ENCODE measurements at regions not wholly inside any gene's neighbourhood (a gene's known extent, or its start where the extent isn't known, plus 50 kb on each side); places are given as distances from the start of the nearest gene placed in this dataset.

DNA sequence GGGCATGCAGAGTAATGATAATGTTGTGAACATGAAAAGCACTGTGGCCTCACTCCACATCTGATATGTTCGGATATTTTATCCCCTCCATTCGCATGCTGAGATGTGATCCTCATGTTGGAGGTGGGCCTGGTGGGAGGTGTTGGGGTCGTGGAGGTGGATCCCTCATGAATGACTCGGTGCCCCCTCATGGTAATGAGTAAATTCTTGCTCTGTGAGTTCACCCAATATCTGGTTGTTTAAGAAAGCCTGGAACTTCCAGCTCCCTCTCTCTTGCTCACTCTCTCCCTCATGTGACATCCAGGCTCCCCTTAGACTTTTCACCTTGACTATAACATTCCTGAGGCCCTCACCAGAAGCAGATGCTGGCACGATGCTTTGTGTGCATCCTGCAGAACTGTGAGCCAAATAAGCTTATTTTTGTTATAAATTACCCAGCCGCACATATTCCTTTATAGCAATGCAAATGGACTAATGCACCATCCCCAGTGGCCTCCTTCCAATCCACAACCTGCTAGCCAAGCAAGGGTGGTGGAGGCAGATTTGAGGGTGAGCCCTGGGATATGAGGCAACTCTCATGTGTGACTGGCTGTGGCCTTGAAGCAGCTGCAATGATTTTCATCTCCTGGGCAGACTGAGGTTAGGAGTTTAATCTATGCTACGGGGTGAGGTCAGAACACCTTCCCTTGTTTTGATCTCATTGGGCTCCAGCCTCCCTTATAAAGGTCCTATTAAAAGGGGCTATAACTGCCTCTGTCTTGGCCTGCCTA is 276.5 kb downstream of the ETS1 start (continued):
- no peak for TF ChIP-seq EP300 (IDR thresholded peaks at IDR 0.05)
- TF ChIP-seq, protein P1, sequence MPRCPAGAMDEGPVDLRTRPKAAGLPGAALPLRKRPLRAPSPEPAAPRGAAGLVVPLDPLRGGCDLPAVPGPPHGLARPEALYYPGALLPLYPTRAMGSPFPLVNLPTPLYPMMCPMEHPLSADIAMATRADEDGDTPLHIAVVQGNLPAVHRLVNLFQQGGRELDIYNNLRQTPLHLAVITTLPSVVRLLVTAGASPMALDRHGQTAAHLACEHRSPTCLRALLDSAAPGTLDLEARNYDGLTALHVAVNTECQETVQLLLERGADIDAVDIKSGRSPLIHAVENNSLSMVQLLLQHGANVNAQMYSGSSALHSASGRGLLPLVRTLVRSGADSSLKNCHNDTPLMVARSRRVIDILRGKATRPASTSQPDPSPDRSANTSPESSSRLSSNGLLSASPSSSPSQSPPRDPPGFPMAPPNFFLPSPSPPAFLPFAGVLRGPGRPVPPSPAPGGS (IDR thresholded peaks at IDR 0.05) = no peak
- TF ChIP-seq SMC3 (IDR thresholded peaks at IDR 0.05) = no peak
- TF ChIP-seq, protein P2, sequence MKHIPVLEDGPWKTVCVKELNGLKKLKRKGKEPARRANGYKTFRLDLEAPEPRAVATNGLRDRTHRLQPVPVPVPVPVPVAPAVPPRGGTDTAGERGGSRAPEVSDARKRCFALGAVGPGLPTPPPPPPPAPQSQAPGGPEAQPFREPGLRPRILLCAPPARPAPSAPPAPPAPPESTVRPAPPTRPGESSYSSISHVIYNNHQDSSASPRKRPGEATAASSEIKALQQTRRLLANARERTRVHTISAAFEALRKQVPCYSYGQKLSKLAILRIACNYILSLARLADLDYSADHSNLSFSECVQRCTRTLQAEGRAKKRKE (CRISPR knock-in tag; IDR thresholded peaks at IDR 0.05; ENCODE audit: low read depth) = no peak
- no peak for TF ChIP-seq POLR2A (IDR thresholded peaks at IDR 0.05; ENCODE audit: low read length)
- TF ChIP-seq MAZ (IDR thresholded peaks at IDR 0.05; ENCODE audit: borderline replicate concordance, low read depth, low read length) = no peak
- TF ChIP-seq ZC3H11A (IDR thresholded peaks at IDR 0.05) = no peak
- TF ChIP-seq, protein P3, sequence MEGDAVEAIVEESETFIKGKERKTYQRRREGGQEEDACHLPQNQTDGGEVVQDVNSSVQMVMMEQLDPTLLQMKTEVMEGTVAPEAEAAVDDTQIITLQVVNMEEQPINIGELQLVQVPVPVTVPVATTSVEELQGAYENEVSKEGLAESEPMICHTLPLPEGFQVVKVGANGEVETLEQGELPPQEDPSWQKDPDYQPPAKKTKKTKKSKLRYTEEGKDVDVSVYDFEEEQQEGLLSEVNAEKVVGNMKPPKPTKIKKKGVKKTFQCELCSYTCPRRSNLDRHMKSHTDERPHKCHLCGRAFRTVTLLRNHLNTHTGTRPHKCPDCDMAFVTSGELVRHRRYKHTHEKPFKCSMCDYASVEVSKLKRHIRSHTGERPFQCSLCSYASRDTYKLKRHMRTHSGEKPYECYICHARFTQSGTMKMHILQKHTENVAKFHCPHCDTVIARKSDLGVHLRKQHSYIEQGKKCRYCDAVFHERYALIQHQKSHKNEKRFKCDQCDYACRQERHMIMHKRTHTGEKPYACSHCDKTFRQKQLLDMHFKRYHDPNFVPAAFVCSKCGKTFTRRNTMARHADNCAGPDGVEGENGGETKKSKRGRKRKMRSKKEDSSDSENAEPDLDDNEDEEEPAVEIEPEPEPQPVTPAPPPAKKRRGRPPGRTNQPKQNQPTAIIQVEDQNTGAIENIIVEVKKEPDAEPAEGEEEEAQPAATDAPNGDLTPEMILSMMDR (IDR thresholded peaks at IDR 0.05) = no peak
- no peak for TF ChIP-seq FOSL2 (IDR thresholded peaks at IDR 0.05)
- TF ChIP-seq FOSL2 (CRISPR knock-in tag; IDR thresholded peaks at IDR 0.05) = no peak
- no peak for TF ChIP-seq RCOR1 (IDR thresholded peaks at IDR 0.05; ENCODE audit: low read depth, low read length)

DNA sequence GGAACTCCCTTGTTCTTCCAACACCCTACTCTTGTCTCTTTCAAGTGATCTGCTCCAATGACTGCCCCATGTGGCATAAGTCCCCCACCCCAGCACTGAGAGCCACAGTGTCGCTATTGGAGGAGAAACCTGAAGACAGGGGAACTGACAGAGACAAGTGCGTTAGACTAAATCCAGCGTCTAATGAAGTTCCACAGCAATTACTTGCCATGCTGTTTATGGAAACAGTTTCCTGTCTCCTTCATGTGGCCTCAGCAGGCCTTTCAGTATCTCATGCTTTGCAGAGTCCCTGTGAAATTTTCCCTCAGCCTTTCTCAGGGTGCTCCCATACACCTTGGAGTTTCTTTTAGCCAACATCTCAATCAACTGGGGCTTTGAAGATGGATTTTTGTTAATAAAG is 277.4 kb downstream of the ETS1 start:
- no peak for TF ChIP-seq ESRRA (IDR thresholded peaks at IDR 0.05; ENCODE audit: borderline replicate concordance, low read length)
- TF ChIP-seq, protein P3 (IDR thresholded peaks at IDR 0.05) = no peak
- no peak for TF ChIP-seq EHF (CRISPR knock-in tag; IDR thresholded peaks at IDR 0.05)
- no peak for TF ChIP-seq HOXA7 (CRISPR knock-in tag; IDR thresholded peaks at IDR 0.05)
- no peak for TF ChIP-seq RAD21 (conservative IDR thresholded peaks at IDR 0.05 in 1 of 2, IDR thresholded peaks at IDR 0.05 in 1 of 2)
- TF ChIP-seq, protein P2 (CRISPR knock-in tag; IDR thresholded peaks at IDR 0.05; ENCODE audit: low read depth) = no peak
- TF ChIP-seq NPAS2 (CRISPR knock-in tag; IDR thresholded peaks at IDR 0.05; ENCODE audit: borderline replicate concordance) = no peak
- TF ChIP-seq HEYL (CRISPR knock-in tag; IDR thresholded peaks at IDR 0.05) = no peak
- TF ChIP-seq RARB (CRISPR knock-in tag; IDR thresholded peaks at IDR 0.05) = no peak
- no peak for TF ChIP-seq FOSB (CRISPR knock-in tag; IDR thresholded peaks at IDR 0.05)
- TF ChIP-seq, protein P4, sequence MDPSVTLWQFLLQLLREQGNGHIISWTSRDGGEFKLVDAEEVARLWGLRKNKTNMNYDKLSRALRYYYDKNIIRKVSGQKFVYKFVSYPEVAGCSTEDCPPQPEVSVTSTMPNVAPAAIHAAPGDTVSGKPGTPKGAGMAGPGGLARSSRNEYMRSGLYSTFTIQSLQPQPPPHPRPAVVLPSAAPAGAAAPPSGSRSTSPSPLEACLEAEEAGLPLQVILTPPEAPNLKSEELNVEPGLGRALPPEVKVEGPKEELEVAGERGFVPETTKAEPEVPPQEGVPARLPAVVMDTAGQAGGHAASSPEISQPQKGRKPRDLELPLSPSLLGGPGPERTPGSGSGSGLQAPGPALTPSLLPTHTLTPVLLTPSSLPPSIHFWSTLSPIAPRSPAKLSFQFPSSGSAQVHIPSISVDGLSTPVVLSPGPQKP (IDR thresholded peaks at IDR 0.05; ENCODE audit: low read depth, low read length) = no peak
- no peak for TF ChIP-seq MYC (IDR thresholded peaks at IDR 0.05; ENCODE audit: borderline replicate concordance, low read length)
- TF ChIP-seq RCOR1 (IDR thresholded peaks at IDR 0.05; ENCODE audit: low read depth, low read length) = no peak
- TF ChIP-seq KDM1A (IDR thresholded peaks at IDR 0.05; ENCODE audit: low read depth) = no peak
- TF ChIP-seq MAZ (IDR thresholded peaks at IDR 0.05; ENCODE audit: borderline replicate concordance, low read depth, low read length) = no peak
- WGBS (ENCODE audit: missing lambda C conversion rate) = 92% methylated on average over 3 of the region's 3 CpGs
- no peak for DNase-seq (ENCODE audit: low read depth in 1 of 2, low spot score in 1 of 2)
- ChIA-PET CTCF (interaction anchor here (1.0 kb wide), 1 partner anchor 12 kb away, joined by 3 read pairs; no protein-coding TSS in a partner anchor), POLR2A (no interaction called here)
- no peak overlapping the region for H3K4me2 ChIP-seq
- no peak for FAIRE-seq
- no peaks in the 10 kb centered on the region for H3K4me1 ChIP-seq
- no peak overlapping the region for H3K27ac ChIP-seq
- H3K9me3 ChIP-seq = no peaks in the 10 kb centered on the region
- H3K4me3 ChIP-seq = no peak overlapping the region
- ATAC-seq = no peak
